RWPE1 (cell line): ENCODE measurements at regions not wholly inside any gene's neighbourhood (a gene's known extent, or its start where the extent isn't known, plus 50 kb on each side); places are given as distances from the start of the nearest gene placed in this dataset.

Source experiments
- CTCF ChIA-PET: fragments of 350-600 bp; sonication (Branson Sonifier 250); formaldehyde crosslinking; extraction: SDS; loops from one replicate; lab custom pipeline; 2021; lab: Yijun Ruan, JAX
- POLR2A ChIA-PET: fragments of 400-600 bp; formaldehyde crosslinking; extraction: SDS; loops from one replicate; lab custom pipeline; 2020; ENCODE audit warnings: antibody characterized with exemption; ENCODE audit not compliant: low non-redundant PET; lab: Yijun Ruan, JAX
- DNase-seq: peaks from one replicate; pipeline ENCODE4 v3.0.0; 2012; ENCODE audit warnings: low spot score
- H3K27ac ChIP-seq: fragments of 450-650 bp; 2 replicates; pipeline ENCODE4 v1.5.1; 2017
- CTCF ChIP-seq: fragments of 450-650 bp; conservative IDR thresholded peaks from 2 replicates; pipeline ENCODE4 v1.5.1; 2017; ENCODE audit warnings: low read depth, mild to moderate bottlenecking

- ChIA-PET POLR2A (no interaction called here), CTCF (interaction anchor here (0.6 kb wide), 1 partner anchor 939 kb away, joined by 3 read pairs; no protein-coding TSS in a partner anchor)
- H3K27ac ChIP-seq: no peak overlapping the region
- DNase-seq: no peak
- TF ChIP-seq CTCF: no peak
Measured at GRCh38 chr14:86221755-86222154, 691.8 kb downstream of the FLRT2 start.

GRCh38 chr14:86221000-86221399, 691.1 kb downstream of the FLRT2 start:
- no peak for DNase-seq
- POLR2A ChIA-PET: no interaction called here
- no peak overlapping the region for H3K27ac ChIP-seq
- CTCF ChIA-PET: no interaction called here
- no peak for TF ChIP-seq CTCF

- no peak overlapping the region for H3K27ac ChIP-seq
- no peak for DNase-seq
- CTCF ChIA-PET: interaction anchor here (0.7 kb wide), 1 partner anchor 38 kb away, joined by 3 read pairs; no protein-coding TSS in a partner anchor
- TF ChIP-seq CTCF: no peak
- POLR2A ChIA-PET: no interaction called here
Measured at GRCh38 chr14:86217523-86217922, 687.6 kb downstream of the FLRT2 start.

GRCh38 chr14:86203843-86204242, 673.9 kb downstream of the FLRT2 start:
- CTCF ChIA-PET: interaction anchor here (0.5 kb wide), 1 partner anchor 366 kb away, joined by 5 read pairs; no protein-coding TSS in a partner anchor
- DNase-seq: no peak
- no peak for TF ChIP-seq CTCF
- POLR2A ChIA-PET: no interaction called here
- no peak overlapping the region for H3K27ac ChIP-seq

- TF ChIP-seq CTCF: no peak
- ChIA-PET CTCF (no interaction called here), POLR2A (no interaction called here)
- H3K27ac ChIP-seq: no peak overlapping the region
- no peak for DNase-seq
Measured at GRCh38 chr14:86196471-86196870, 666.5 kb downstream of the FLRT2 start.

GRCh38 chr14:86193756-86194155, 663.8 kb downstream of the FLRT2 start:
- POLR2A ChIA-PET: no interaction called here

More at GRCh38 chr14:86193756-86194155, 663.8 kb downstream of the FLRT2 start:
- H3K27ac ChIP-seq: no peak overlapping the region
- DNase-seq: no peak
- CTCF ChIA-PET: no interaction called here
- no peak for TF ChIP-seq CTCF
